Stomach (tissue), 4 donors: ENCODE measurements at regions not wholly inside any gene's neighbourhood (a gene's known extent, or its start where the extent isn't known, plus 50 kb on each side); places are given as distances from the start of the nearest gene placed in this dataset.

Experiments used
- CTCF ChIP-seq, 7 experiments: fragments of 450-650 bp in 4 of 7; fragments of 200-600 bp in 3 of 7; sonication (generic) in 3 of 7; IDR thresholded peaks; one replicate each; pipeline ENCODE4 v1.5.1; 2016 to 2019; ENCODE audit warnings: antibody characterized with exemption in 7 of 7, control low read depth in 2 of 7, mild to moderate bottlenecking in 1 of 7
- EP300 ChIP-seq: sonication (generic); formaldehyde crosslinking; IDR thresholded peaks from one replicate; pipeline ENCODE4 v1.6.1; 2017; ENCODE audit warnings: antibody characterized with exemption
- POLR2A ChIP-seq, 4 donors: fragments of 450-650 bp; IDR thresholded peaks; one replicate each; pipeline ENCODE4 v1.6.1; 2016; ENCODE audit warnings: antibody characterized with exemption in 4 of 4, control low read depth in 2 of 4, mild to moderate bottlenecking in 1 of 4, moderate library complexity in 1 of 4
- POLR2AphosphoS5 ChIP-seq, 3 donors: sonication (generic); formaldehyde crosslinking; IDR thresholded peaks; one replicate each; pipeline ENCODE4 v1.6.1; 2016; ENCODE audit warnings: antibody characterized with exemption in 3 of 3

- TF ChIP-seq CTCF (IDR thresholded peaks at IDR 0.05) (no peak), EP300 (no peak), POLR2A (IDR thresholded peaks at IDR 0.05) (no peak), POLR2AphosphoS5 (IDR thresholded peaks at IDR 0.05) (no peak)
Observed at GRCh38 chr18:30597202-30597601, 445.3 kb downstream of the DSC3 start.
